ENCODE measurements at regions not wholly inside any gene's neighbourhood (a gene's known extent, or its start where the extent isn't known, plus 50 kb on each side); places are given as distances from the start of the nearest gene placed in this dataset.

GRCh38 chr5:2022436-2022835 is 139.7 kb upstream of the IRX4 start:
- no peaks in the 10 kb centered on the region for H3K4me1 Mint-ChIP-seq
- intact Hi-C loops (cut with DNase I, micrococcal nuclease), result no loop called here
- no peak for ATAC-seq
- H3K36me3 Mint-ChIP-seq (ENCODE audit: low read depth), result no peaks in the 10 kb centered on the region
- H3K9me3 Mint-ChIP-seq (ENCODE audit: low read depth), result no peaks in the 10 kb centered on the region
- no peak overlapping the region for H3K27ac Mint-ChIP-seq
- ChIA-PET CTCF (no interaction called here), POLR2A (no interaction called here)
- no peak for DNase-seq
- H3K4me3 Mint-ChIP-seq, result no peak overlapping the region
- peaks cover 19% of the 10 kb centered on the region for H3K27me3 Mint-ChIP-seq

GRCh38 chr5:2021484-2022176 is 138.9 kb upstream of the IRX4 start:
- Mint-ChIP-seq H3K9me3 (ENCODE audit: low read depth) (no peaks in the 10 kb centered on the region), H3K36me3 (ENCODE audit: low read depth) (no peaks in the 10 kb centered on the region), H3K27me3 (peaks cover 19% of the 10 kb centered on the region), H3K4me3 (no peak overlapping the region), H3K4me1 (no peaks in the 10 kb centered on the region), H3K27ac (no peak overlapping the region)
- intact Hi-C loops (cut with DNase I, micrococcal nuclease), result no loop called here
- no peak for DNase-seq
- CTCF ChIA-PET, result interaction anchor here (0.6 kb wide), 1 partner anchor 815 kb away, joined by 3 read pairs; no protein-coding TSS in a partner anchor
- ATAC-seq, result no peak
- POLR2A ChIA-PET, result no interaction called here

- Mint-ChIP-seq H3K36me3 (ENCODE audit: low read depth) (no peaks in the 10 kb centered on the region), H3K27ac (no peak overlapping the region), H3K27me3 (peaks cover 15% of the 10 kb centered on the region), H3K9me3 (ENCODE audit: low read depth) (no peaks in the 10 kb centered on the region), H3K4me1 (no peaks in the 10 kb centered on the region), H3K4me3 (no peak overlapping the region)
- DNase-seq, result no peak
- intact Hi-C loops (cut with DNase I, micrococcal nuclease), result no loop called here
- no peak for ATAC-seq
- ChIA-PET POLR2A (no interaction called here), CTCF (interaction anchor here (0.6 kb wide), 1 partner anchor 816 kb away, joined by 3 read pairs; no protein-coding TSS in a partner anchor)
Observed at GRCh38 chr5:2020730-2021129, 138.0 kb upstream of the IRX4 start.

- intact Hi-C loops (cut with DNase I, micrococcal nuclease), result loop anchor here in 1 of 2 experiments (5.0 kb wide), 3 partner anchors 257 to 352 kb away; no protein-coding TSS in a partner anchor
- ATAC-seq, result no peak
- ChIA-PET POLR2A (no interaction called here), CTCF (no interaction called here)
- Mint-ChIP-seq H3K4me3 (no peak overlapping the region), H3K36me3 (ENCODE audit: low read depth) (no peaks in the 10 kb centered on the region), H3K9me3 (ENCODE audit: low read depth) (no peaks in the 10 kb centered on the region), H3K27ac (no peak overlapping the region), H3K27me3 (peaks cover 12% of the 10 kb centered on the region), H3K4me1 (no peaks in the 10 kb centered on the region)
- DNase-seq, result no peak
Observed at GRCh38 chr5:2019716-2020115, 137.0 kb upstream of the IRX4 start.

GRCh38 chr5:2018390-2018724 is 135.6 kb upstream of the IRX4 start:
- intact Hi-C loops (cut with DNase I, micrococcal nuclease), result loop anchor here in 1 of 2 experiments (5.0 kb wide), 3 partner anchors 256 to 351 kb away; no protein-coding TSS in a partner anchor
- H3K27me3 Mint-ChIP-seq, result peaks cover 14% of the 10 kb centered on the region
- H3K9me3 Mint-ChIP-seq (ENCODE audit: low read depth), result no peaks in the 10 kb centered on the region
- CTCF ChIA-PET, result no interaction called here
- no peak overlapping the region for H3K27ac Mint-ChIP-seq
- no peaks in the 10 kb centered on the region for H3K36me3 Mint-ChIP-seq (ENCODE audit: low read depth)
- POLR2A ChIA-PET, result no interaction called here
- DNase-seq (no peak), ATAC-seq (no peak)
- H3K4me3 Mint-ChIP-seq, result no peak overlapping the region
- H3K4me1 Mint-ChIP-seq, result no peaks in the 10 kb centered on the region

GRCh38 chr5:2017540-2018389 is 135.0 kb upstream of the IRX4 start:
- intact Hi-C loops (cut with DNase I, micrococcal nuclease), result loop anchor here (1.0 to 5.0 kb wide), 6 partner anchors 254 to 350 kb away; no protein-coding TSS in a partner anchor
- Mint-ChIP-seq H3K27me3 (peaks cover 11% of the 10 kb centered on the region), H3K27ac (no peak overlapping the region), H3K4me3 (no peak overlapping the region), H3K4me1 (no peaks in the 10 kb centered on the region), H3K9me3 (ENCODE audit: low read depth) (no peaks in the 10 kb centered on the region), H3K36me3 (ENCODE audit: low read depth) (no peaks in the 10 kb centered on the region)
- POLR2A ChIA-PET, result no interaction called here
- CTCF ChIA-PET, result no interaction called here
- ATAC-seq (no peak), DNase-seq (peak; percentile 54)

- CTCF ChIA-PET, result no interaction called here
- Mint-ChIP-seq H3K27ac (no peak overlapping the region), H3K27me3 (peaks cover 3% of the 10 kb centered on the region), H3K9me3 (ENCODE audit: low read depth) (no peaks in the 10 kb centered on the region), H3K36me3 (ENCODE audit: low read depth) (no peaks in the 10 kb centered on the region), H3K4me1 (no peaks in the 10 kb centered on the region), H3K4me3 (no peak overlapping the region)
- POLR2A ChIA-PET, result no interaction called here
- DNase-seq (no peak), ATAC-seq (no peak)
- intact Hi-C loops (cut with DNase I, micrococcal nuclease), result loop anchor here in 1 of 2 experiments (5.0 kb wide), 3 partner anchors 254 to 349 kb away; no protein-coding TSS in a partner anchor
Observed at GRCh38 chr5:2015961-2016360, 133.2 kb upstream of the IRX4 start.

- ChIA-PET POLR2A (no interaction called here), CTCF (no interaction called here)
- Mint-ChIP-seq H3K36me3 (ENCODE audit: low read depth) (no peaks in the 10 kb centered on the region), H3K27me3 (peaks cover 3% of the 10 kb centered on the region), H3K9me3 (ENCODE audit: low read depth) (no peaks in the 10 kb centered on the region), H3K27ac (no peak overlapping the region), H3K4me3 (no peak overlapping the region), H3K4me1 (no peaks in the 10 kb centered on the region)
- intact Hi-C loops (cut with DNase I, micrococcal nuclease), result loop anchor here in 1 of 2 experiments (5.0 kb wide), 3 partner anchors 253 to 348 kb away; no protein-coding TSS in a partner anchor
- ATAC-seq (no peak), DNase-seq (no peak)
Observed at GRCh38 chr5:2015124-2015848, 132.6 kb upstream of the IRX4 start.

GRCh38 chr5:2014058-2014610 is 131.4 kb upstream of the IRX4 start:
- Mint-ChIP-seq H3K27ac (no peak overlapping the region), H3K4me3 (no peak overlapping the region), H3K36me3 (ENCODE audit: low read depth) (no peaks in the 10 kb centered on the region), H3K9me3 (ENCODE audit: low read depth) (no peaks in the 10 kb centered on the region), H3K4me1 (no peaks in the 10 kb centered on the region), H3K27me3 (peaks cover 2% of the 10 kb centered on the region)
- intact Hi-C loops (cut with DNase I, micrococcal nuclease), result no loop called here
- CTCF ChIA-PET, result no interaction called here
- ATAC-seq (no peak), DNase-seq (no peak)
- POLR2A ChIA-PET, result no interaction called here

- H3K4me3 Mint-ChIP-seq, result no peak overlapping the region
- no peak overlapping the region for H3K27ac Mint-ChIP-seq
- ATAC-seq, result no peak
- peaks cover 2% of the 10 kb centered on the region for H3K27me3 Mint-ChIP-seq
- no peak for DNase-seq
- H3K9me3 Mint-ChIP-seq (ENCODE audit: low read depth), result no peaks in the 10 kb centered on the region
- H3K36me3 Mint-ChIP-seq (ENCODE audit: low read depth), result no peaks in the 10 kb centered on the region
- H3K4me1 Mint-ChIP-seq, result no peaks in the 10 kb centered on the region
- ChIA-PET POLR2A (no interaction called here), CTCF (no interaction called here)
- intact Hi-C loops (cut with DNase I, micrococcal nuclease), result no loop called here
Observed at GRCh38 chr5:2013301-2014057, 130.8 kb upstream of the IRX4 start.

- Mint-ChIP-seq H3K4me3 (no peak overlapping the region), H3K9me3 (ENCODE audit: low read depth) (no peaks in the 10 kb centered on the region), H3K27ac (no peak overlapping the region), H3K4me1 (no peaks in the 10 kb centered on the region), H3K36me3 (ENCODE audit: low read depth) (no peaks in the 10 kb centered on the region), H3K27me3 (peaks cover 2% of the 10 kb centered on the region)
- POLR2A ChIA-PET, result no interaction called here
- CTCF ChIA-PET, result no interaction called here
- ATAC-seq (no peak), DNase-seq (no peak)
- intact Hi-C loops (cut with DNase I, micrococcal nuclease), result no loop called here
Observed at GRCh38 chr5:2012885-2013284, 130.2 kb upstream of the IRX4 start.

Data from activated CD4-positive, alpha-beta T cell treated with anti-CD3 and anti-CD28 coated beads for 36 hours (primary cell).